ENCODE measurements at regions not wholly inside any gene's neighbourhood (a gene's known extent, or its start where the extent isn't known, plus 50 kb on each side); places are given as distances from the start of the nearest gene placed in this dataset.

- TF ChIP-seq MAX (IDR thresholded peaks at IDR 0.05; ENCODE audit: low read depth, low read length): no peak
- no peak for TF ChIP-seq CTCF (IDR thresholded peaks at IDR 0.05; ENCODE audit: low read depth, low read length)
- TF ChIP-seq POLR2A (IDR thresholded peaks at IDR 0.05; ENCODE audit: extremely low read depth, insufficient read length): no peak
- TF ChIP-seq MYC (IDR thresholded peaks at IDR 0.05; ENCODE audit: low read depth, low read length): no peak
- no peak for DNase-seq (ENCODE audit: low read depth)
- no peak overlapping the region for H3K4me3 ChIP-seq (ENCODE audit: low read depth, low read length)
Measured at GRCh38 chr11:45362636-45363035, 76.5 kb upstream of the SYT13 start.

- TF ChIP-seq MYC (IDR thresholded peaks at IDR 0.05; ENCODE audit: low read depth, low read length) (no peak), POLR2A (IDR thresholded peaks at IDR 0.05; ENCODE audit: extremely low read depth, insufficient read length) (no peak), CTCF (IDR thresholded peaks at IDR 0.05; ENCODE audit: low read depth, low read length) (no peak), MAX (IDR thresholded peaks at IDR 0.05; ENCODE audit: low read depth, low read length) (no peak)
Measured at GRCh38 chr11:45361551-45361950, 75.4 kb upstream of the SYT13 start.

GRCh38 chr11:45355706-45356041 lies 69.5 kb upstream of the SYT13 start:
- no peak for TF ChIP-seq MAX (IDR thresholded peaks at IDR 0.05; ENCODE audit: low read depth, low read length)
- no peak for TF ChIP-seq CTCF (IDR thresholded peaks at IDR 0.05; ENCODE audit: low read depth, low read length)
- no peak for TF ChIP-seq MYC (IDR thresholded peaks at IDR 0.05; ENCODE audit: low read depth, low read length)
- no peak for TF ChIP-seq POLR2A (IDR thresholded peaks at IDR 0.05; ENCODE audit: extremely low read depth, insufficient read length)
- no peak for DNase-seq (ENCODE audit: low read depth)
- H3K4me3 ChIP-seq (ENCODE audit: low read depth, low read length): no peak overlapping the region

More at GRCh38 chr11:45361551-45361950, 75.4 kb upstream of the SYT13 start:
- H3K4me3 ChIP-seq (ENCODE audit: low read depth, low read length): no peak overlapping the region
- DNase-seq (ENCODE audit: low read depth): no peak

GRCh38 chr11:45354976-45355705 lies 69.0 kb upstream of the SYT13 start:
- TF ChIP-seq MYC (IDR thresholded peaks at IDR 0.05; ENCODE audit: low read depth, low read length): no peak
- no peak overlapping the region for H3K4me3 ChIP-seq (ENCODE audit: low read depth, low read length)
- DNase-seq (ENCODE audit: low read depth): no peak

GRCh38 chr11:45348729-45349128 lies 62.6 kb upstream of the SYT13 start:
- no peak for DNase-seq (ENCODE audit: low read depth)
- H3K4me3 ChIP-seq (ENCODE audit: low read depth, low read length): no peak overlapping the region
- no peak for TF ChIP-seq CTCF (IDR thresholded peaks at IDR 0.05; ENCODE audit: low read depth, low read length)

GRCh38 chr11:45347348-45348082 lies 61.4 kb upstream of the SYT13 start:
- TF ChIP-seq CTCF (IDR thresholded peaks at IDR 0.05; ENCODE audit: low read depth, low read length) (no peak), MYC (IDR thresholded peaks at IDR 0.05; ENCODE audit: low read depth, low read length) (no peak), POLR2A (IDR thresholded peaks at IDR 0.05; ENCODE audit: extremely low read depth, insufficient read length) (no peak), MAX (IDR thresholded peaks at IDR 0.05; ENCODE audit: low read depth, low read length) (no peak)
- no peak overlapping the region for H3K4me3 ChIP-seq (ENCODE audit: low read depth, low read length)
- no peak for DNase-seq (ENCODE audit: low read depth)
